ENCODE measurements at regions not wholly inside any gene's neighbourhood (a gene's known extent, or its start where the extent isn't known, plus 50 kb on each side); places are given as distances from the start of the nearest gene placed in this dataset.

DNA sequence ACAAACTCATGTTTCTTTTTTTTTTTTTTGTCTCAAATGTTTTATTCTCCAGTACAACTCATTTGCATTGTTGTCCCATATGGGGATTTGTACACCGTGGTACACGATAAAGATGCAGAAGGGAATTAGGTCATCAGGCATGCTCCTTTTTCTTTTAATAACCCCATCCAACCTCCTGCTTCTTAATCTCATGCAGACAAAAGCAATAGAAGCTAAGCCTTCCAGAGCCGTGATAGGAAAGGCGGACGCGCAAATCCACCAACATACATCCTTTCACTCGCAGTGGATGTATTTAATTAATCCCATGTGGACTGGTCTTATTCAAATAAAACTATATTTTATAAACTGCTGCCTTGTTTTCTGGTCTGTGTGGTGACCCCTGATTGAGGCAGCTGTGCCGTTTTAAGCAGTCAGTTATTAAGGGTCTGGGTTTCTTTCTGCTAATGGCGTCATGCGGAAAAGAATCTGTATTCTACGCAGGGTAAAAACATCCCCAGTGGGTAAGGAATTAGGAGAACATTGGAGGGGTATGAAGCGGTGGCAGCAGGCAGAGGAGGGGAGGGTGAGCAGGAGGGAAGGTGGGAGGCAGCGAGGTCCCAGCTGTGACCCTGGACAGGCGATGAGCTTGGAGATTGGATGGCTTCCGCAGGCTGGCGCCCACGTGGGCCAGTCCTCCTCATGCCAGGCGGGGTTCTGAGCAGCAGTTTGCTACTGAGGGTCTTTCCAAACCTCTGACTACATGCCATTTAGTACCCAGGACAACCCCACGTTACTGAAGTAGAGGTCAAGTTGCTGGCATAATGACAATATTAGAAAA, 172.8 kb downstream of the LINC00237 start:
- no peak for DNase-seq

GRCh38 chr20:20932156-20932555, 174.0 kb downstream of the LINC00237 start:
- no peak for DNase-seq

- DNase-seq, result no peak
Observed at GRCh38 chr20:20931632-20932031, 174.5 kb downstream of the LINC00237 start.

DNA sequence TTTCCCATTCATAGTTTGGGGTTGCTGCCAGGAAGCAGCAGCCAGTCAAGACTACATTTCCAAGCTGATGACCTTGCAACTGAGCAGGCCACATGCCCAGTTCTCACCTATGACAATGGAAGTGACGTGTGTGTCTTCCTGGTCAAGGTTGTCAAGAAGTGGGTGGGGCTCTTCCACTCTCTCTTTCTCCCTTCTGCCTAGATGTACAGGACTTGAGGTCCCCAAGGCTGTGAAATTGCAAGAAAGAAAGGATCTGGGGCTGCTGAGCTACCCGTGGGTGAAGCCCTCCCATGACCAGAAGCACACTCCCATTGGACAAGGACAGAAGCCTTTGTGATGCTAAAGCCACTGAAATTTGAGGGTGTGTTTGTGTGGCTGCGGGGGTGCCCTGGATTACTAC, 175.1 kb downstream of the LINC00237 start:
- no peak for DNase-seq

DNA sequence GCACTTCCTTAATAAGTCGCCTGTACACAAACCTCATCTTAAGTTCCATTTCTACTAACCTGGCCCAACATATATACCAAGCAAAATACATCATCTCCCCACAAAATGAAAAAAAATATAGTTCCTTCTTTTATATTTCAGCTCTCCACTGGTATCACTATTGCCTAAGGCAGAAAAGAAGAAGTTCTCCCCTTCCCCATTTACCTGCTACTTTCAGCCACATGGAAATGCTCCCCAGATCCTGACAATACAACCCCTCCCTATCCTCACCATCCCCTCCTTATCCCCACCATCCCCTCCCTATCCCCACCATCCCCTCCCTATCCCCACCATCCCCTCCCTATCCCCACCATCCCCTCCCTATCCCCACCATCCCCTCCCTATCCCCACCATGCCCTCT, 175.7 kb downstream of the LINC00237 start:
- no peak for DNase-seq

DNA sequence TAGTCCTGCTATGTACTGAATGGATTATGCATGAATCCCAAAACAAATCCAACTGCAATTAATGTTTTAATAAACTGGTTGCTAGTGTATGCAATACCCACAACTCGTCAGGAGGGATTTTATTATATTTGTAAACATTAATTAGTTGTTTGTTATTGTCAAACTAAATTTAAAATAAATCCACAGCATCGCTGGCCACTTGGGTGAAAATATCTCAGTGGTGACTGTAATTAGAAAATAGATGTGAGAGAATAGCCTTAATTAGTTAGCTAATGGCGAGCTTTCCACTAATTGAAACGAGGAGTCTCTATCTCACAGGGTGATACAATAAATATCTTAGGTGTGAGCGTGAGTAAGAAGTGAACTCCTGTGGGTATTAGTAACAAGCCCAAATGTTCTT, 176.8 kb downstream of the LINC00237 start:
- DNase-seq, result no peak

- no peak for DNase-seq
Observed at GRCh38 chr20:20926222-20926905, 179.8 kb downstream of the LINC00237 start.

DNA sequence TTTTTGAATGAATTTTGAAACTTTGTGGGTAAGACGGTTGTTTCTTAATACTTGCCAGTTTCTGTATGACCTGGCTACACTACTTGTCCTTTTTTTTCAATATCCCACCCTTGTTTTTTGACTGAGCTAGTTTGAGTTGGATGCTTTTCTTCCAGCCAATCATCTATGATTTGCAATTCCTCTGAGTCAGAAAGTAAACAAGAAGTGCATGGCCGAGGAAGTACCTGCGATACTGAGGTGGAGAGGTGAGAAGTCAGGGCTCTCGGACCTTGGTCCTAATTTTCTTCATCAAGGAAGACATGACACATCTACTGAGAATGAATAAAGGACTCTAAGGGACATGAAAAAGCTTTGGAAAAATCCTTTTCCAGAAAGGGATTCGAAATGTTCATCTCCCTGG, 185.7 kb downstream of the LINC00237 start:
- DNase-seq, result no peak

- no peak for DNase-seq
Observed at GRCh38 chr20:20915844-20916243, 190.3 kb downstream of the LINC00237 start.

- DNase-seq, result no peak
Observed at GRCh38 chr20:20904501-20904831, 192.0 kb upstream of the RALGAPA2 start.

DNA sequence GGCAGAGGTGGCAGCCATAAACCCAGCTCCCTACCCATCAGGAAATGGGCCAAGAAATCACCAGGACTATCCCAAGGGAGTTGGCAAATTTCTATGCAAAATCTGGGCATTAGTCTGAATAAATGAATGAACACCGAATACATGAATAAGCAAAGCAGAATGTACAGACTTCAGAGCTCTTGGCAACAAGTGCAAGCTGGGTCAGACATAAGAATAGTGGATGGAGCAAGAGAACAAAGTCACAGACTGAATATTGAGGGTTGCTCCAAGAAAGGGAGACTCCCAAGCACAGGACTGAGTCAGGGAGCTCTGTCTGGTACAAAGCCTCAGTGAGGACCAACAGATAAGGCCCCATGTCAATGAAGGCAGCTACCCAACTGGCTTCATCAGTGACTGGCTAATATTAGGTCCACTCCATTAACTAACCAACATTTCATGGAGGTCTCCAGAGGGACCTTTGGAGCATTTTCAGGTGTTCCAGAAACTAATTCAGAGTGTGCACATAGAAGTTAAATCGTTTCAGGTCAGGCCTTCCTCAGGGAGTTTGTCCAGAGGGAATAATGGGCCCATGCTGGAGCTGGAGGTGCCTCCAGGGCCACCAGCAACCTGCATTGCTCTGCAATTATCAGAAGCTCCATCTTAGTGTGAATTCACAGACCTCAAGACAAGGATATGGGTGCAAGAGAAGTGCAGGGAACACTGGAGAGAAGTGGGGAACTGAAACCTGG, 191.5 kb upstream of the RALGAPA2 start:
- DNase-seq, result no peak

GRCh38 chr20:20897922-20898321, 185.5 kb upstream of the RALGAPA2 start:
- DNase-seq, result no peak

DNA sequence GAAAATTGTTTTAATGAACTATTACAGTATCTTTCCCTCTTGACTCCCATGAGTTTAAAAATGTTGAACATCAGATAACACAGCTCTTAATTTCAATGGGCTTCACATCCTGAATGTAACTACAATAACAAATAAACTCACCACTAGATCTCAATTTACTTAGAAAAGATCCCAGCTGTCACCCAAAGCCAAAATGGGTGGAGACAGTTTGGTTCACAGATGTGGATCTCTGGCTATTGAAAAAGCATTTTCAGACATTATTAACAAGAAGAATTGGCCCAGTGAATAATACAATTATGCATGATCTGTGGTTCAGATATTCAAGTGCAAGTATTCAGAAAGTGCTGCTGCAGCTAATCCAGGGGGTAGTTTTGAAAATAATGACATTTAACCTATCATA, 184.7 kb upstream of the RALGAPA2 start:
- DNase-seq, result no peak

- DNase-seq, result no peak
Observed at GRCh38 chr20:20896606-20897005, 184.2 kb upstream of the RALGAPA2 start.

DNA sequence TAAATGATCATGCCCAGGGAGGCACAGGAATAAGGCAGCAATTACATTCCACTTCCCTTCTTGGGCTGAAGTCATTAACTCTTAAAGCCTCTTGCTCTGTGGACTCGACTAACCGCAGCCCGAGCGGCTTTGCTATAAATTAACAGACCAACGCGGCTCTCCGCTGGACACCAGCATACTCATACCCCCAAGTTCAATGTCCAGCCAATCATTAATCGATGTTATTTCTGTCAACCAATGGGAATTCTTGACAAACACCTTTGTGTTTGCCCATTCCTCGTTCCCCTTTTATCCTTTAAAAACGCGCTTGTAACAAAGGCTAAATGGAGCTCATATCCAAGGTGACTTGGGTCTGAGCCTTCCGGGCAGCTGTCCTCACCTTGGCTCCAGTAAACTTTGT, 183.1 kb upstream of the RALGAPA2 start:
- no peak for DNase-seq

DNA sequence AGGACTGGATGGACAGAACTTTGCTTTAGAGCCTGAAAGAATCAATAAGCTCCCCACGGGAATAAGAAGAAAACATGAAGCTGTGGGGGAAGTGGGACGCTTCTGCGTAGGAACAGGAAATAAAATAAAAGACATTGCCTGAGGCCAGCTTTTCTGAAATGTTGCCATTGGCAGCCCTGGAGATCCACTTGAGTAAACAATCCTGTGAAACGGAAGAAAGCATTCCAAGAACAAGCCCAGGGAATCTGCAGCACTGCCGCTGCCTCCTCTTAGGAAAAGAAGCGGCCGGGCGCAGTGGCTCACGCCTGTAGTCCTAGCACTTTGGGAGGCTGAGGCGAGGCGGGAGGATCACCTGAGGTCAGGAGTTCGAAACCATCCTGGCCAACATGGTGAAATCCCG, 182.3 kb upstream of the RALGAPA2 start:
- no peak for DNase-seq

DNA sequence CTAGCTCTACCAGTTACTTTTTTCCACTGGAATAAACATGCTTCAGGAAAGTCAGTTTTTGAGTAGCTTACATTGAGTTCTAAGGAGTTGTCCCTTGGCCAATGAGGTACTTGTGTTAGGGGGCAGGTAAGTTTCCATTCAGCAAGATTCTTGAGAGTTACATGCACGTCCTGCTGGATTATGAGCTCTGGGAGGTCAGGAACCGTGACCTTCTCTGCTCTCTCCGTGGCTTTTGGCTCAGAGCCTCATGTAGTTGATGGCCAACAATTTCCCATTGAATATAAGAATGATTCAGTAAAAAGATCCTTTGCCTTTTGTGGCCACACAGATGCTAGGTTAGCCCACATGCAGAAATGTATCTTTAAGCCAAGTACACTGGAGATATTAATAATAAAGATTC, 181.8 kb upstream of the RALGAPA2 start:
- DNase-seq, result no peak

- DNase-seq, result no peak
Observed at GRCh38 chr20:20892328-20892727, 179.9 kb upstream of the RALGAPA2 start.

GRCh38 chr20:20890751-20891150, 178.3 kb upstream of the RALGAPA2 start:
- no peak for DNase-seq

GRCh38 chr20:20888936-20889335, 176.5 kb upstream of the RALGAPA2 start:
- DNase-seq, result no peak

- DNase-seq, result no peak
Observed at GRCh38 chr20:20888266-20888656, 175.8 kb upstream of the RALGAPA2 start.

DNA sequence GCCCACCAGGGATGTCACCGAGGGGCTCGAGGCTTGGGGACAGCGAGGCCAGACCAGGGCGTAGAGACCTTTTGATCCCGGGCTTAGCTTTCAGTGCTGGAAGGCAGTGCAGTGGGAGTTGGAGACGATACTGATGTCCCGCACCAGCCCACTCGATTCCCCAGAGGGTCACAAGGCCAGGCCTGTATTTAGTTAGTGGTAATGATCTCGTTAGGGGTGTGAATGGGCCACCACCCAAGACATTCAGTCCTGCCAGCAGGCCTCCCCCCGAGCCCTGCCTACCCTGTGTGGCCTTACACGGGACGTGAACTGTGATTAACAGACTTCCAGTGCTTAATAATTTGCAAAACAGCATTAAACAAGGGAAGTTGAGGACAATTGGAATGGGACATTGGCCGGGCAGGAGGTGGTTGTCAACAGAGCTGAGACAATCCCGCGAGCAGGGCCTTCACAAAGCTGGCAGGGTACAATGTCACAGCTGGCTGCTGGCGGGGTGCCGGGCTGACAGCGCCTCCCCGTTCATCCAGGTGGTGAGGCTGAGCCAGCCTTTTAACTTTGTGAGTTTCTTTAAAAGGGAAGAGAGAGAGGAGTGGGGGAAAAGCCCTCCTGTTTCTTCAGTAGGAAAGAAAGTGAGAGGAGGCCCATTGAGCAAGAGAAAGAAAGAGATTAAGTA, 175.3 kb upstream of the RALGAPA2 start:
- no peak for DNase-seq

DNA sequence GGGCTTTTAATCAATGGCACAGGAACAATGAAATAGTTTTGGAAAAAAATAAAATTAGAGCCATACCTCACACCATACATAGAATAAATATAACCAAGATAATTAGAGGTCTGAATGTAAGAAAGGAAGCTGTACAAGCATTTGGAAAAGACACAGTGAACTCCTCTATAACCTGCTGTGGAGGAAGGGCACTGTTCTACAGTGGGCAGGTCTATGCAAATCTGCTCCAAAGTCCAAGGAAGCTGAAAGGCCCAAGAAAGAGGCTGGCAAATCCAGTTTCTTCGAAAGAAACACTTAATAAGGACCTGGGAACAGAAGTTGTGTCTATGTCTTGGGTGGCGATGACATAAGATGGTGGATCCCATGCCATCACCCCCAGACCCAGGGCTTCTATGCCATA, 169.4 kb upstream of the RALGAPA2 start:
- no peak for DNase-seq

- DNase-seq, result no peak
Observed at GRCh38 chr20:20877079-20877478, 164.6 kb upstream of the RALGAPA2 start.
